HepG2 (cell line): ENCODE measurements at regions not wholly inside any gene's neighbourhood (a gene's known extent, or its start where the extent isn't known, plus 50 kb on each side); places are given as distances from the start of the nearest gene placed in this dataset.

ENCODE experiments used
- ATAC-seq: fragments of 200-7000 bp; cut with Tn5 transposase; 3 replicates; pipeline ENCODE4 v1.9.1; 2020; ENCODE audit warnings: mild to moderate bottlenecking, moderate library complexity
- BruUV-seq: library from RNA; stranded (reverse); fragments of 400-500 nt; replicated peaks from 2 replicates; lab custom pipeline; 2021; lab: Mats Ljungman, UMichigan
- CTCF ChIA-PET: fragments of 300-600 bp; formaldehyde crosslinking; extraction: SDS; loops from one replicate; lab custom pipeline; 2021; ENCODE audit warnings: low total read pairs, inconsistent platforms, low intra/inter-chr PET ratio; lab: Yijun Ruan, JAX
- POLR2A ChIA-PET: fragments of 350-600 bp; sonication (Branson Sonifier 250); formaldehyde crosslinking; loops from one replicate; lab custom pipeline; 2020; ENCODE audit warnings: antibody characterized with exemption, inconsistent platforms; lab: Yijun Ruan, JAX
- DNase-seq: peaks from one replicate; pipeline ENCODE4 v3.0.0-alpha.2; 2015; ENCODE audit warnings: low spot score
- FAIRE-seq: peaks from 3 replicates; lab custom pipeline; 2011; peaks lifted over from hg19 to GRCh38; lab: Jason Lieb, UNC
- H2AFZ ChIP-seq: one replicate; pipeline ENCODE4 v1.6.1; 2011; ENCODE audit warnings: low read length, inconsistent platforms
- H3K27ac ChIP-seq: fragments of 300-600 bp; 3 replicates; pipeline ENCODE4 v1.8.0; 2011; ENCODE audit warnings: mixed run types, mild to moderate bottlenecking, mixed read lengths, low read length, inconsistent platforms; ENCODE audit not compliant: insufficient read depth; ENCODE audit errors: extremely low read length
- H3K27me3 ChIP-seq, 2 experiments: fragments of 200-600 bp in 1 of 2; 2 replicates in 1 of 2; 3 replicates in 1 of 2; pipeline versions ENCODE4 v1.6.0 to v1.8.0; 2011; ENCODE audit warnings: low read length in 2 of 2, mild to moderate bottlenecking in 2 of 2, moderate library complexity in 2 of 2, inconsistent platforms in 1 of 2; ENCODE audit not compliant: insufficient read depth in 2 of 2, control insufficient read depth in 1 of 2
- H3K36me3 ChIP-seq, 2 experiments: fragments of 200-600 bp in 1 of 2; replicated peaks in 1 of 2; 2 replicates in 1 of 2; 3 replicates in 1 of 2; pipeline versions ENCODE4 v1.5.1 to v1.8.0; 2011; ENCODE audit warnings: low read length in 2 of 2, inconsistent platforms in 1 of 2; ENCODE audit not compliant: insufficient read depth in 2 of 2, control insufficient read depth in 1 of 2
- H3K4me1 ChIP-seq: 2 replicates; pipeline ENCODE4 v1.5.1; 2012; ENCODE audit warnings: low read length, inconsistent platforms; ENCODE audit not compliant: insufficient read depth
- H3K4me2 ChIP-seq: 2 replicates; pipeline ENCODE4 v1.6.0; 2011; ENCODE audit warnings: low read depth, low read length, inconsistent platforms
- H3K4me3 ChIP-seq, 3 experiments: fragments of 200-600 bp in 1 of 3; sonication (generic), shearing (Covaris generic) in 1 of 3; replicated peaks in 1 of 3; 2 replicates each; pipeline ENCODE4 v1.5.1; 2011 to 2016; ENCODE audit warnings: low read length in 3 of 3, inconsistent platforms in 2 of 3, low read depth in 2 of 3, mild to moderate bottlenecking in 2 of 3, control low read depth in 1 of 3, mixed read lengths in 1 of 3; ENCODE audit not compliant: insufficient read depth in 1 of 3
- H3K79me2 ChIP-seq: one replicate; pipeline ENCODE4 v1.6.1; 2011; ENCODE audit warnings: low read length, inconsistent platforms; ENCODE audit not compliant: insufficient read depth
- H3K9ac ChIP-seq: 2 replicates; pipeline ENCODE4 v1.6.0; 2011; ENCODE audit warnings: mild to moderate bottlenecking, low read depth, low read length, inconsistent platforms; ENCODE audit not compliant: insufficient read depth
- H3K9me3 ChIP-seq: 2 replicates; pipeline ENCODE4 v1.5.1; 2012; ENCODE audit warnings: mild to moderate bottlenecking, low read length
- H4K20me1 ChIP-seq: 2 replicates; pipeline ENCODE4 v1.6.0; 2011; ENCODE audit warnings: inconsistent platforms, mild to moderate bottlenecking, low read length, moderate library complexity; ENCODE audit not compliant: insufficient read depth
- AHR ChIP-seq: IDR thresholded peaks from 2 replicates; pipeline ENCODE4 v1.6.1; 2018; ENCODE audit warnings: missing genetic modification reagents, missing compliant biosample characterization
- ARNT2 ChIP-seq: sonication (generic); formaldehyde crosslinking; IDR thresholded peaks from 2 replicates; pipeline ENCODE4 v1.8.0; 2022; ENCODE audit warnings: mild to moderate bottlenecking, low read depth, missing genetic modification reagents, moderate library complexity
- KAT8 ChIP-seq: IDR thresholded peaks from 2 replicates; pipeline ENCODE4 v1.6.1; 2016; ENCODE audit warnings: missing genetic modification reagents, missing compliant biosample characterization
- MZF1 ChIP-seq: sonication (generic); formaldehyde crosslinking; IDR thresholded peaks from 2 replicates; pipeline ENCODE4 v1.8.1; 2023; ENCODE audit warnings: mild to moderate bottlenecking, missing genetic modification reagents, borderline replicate concordance
- YY1 ChIP-seq: IDR thresholded peaks from 2 replicates; pipeline ENCODE4 v1.6.1; 2011; ENCODE audit warnings: low read length, low read depth, moderate library complexity, mild to moderate bottlenecking; ENCODE audit not compliant: insufficient read depth, insufficient replicate concordance
- ZNF382 ChIP-seq: sonication (generic); formaldehyde crosslinking; IDR thresholded peaks from 2 replicates; pipeline ENCODE4 v1.5.0; 2020; ENCODE audit warnings: missing genetic modification reagents, mild to moderate bottlenecking, borderline replicate concordance
- ZNF558 ChIP-seq: sonication (generic); formaldehyde crosslinking; IDR thresholded peaks from 2 replicates; pipeline ENCODE4 v1.9.0; 2022; ENCODE audit warnings: mild to moderate bottlenecking, missing genetic modification reagents, borderline replicate concordance
- WGBS: methylation state at CpG from one replicate; pipeline ENCODE4 v1.1.6; 2017; ENCODE audit warnings: low lambda C conversion rate; 5-methylcytosine and 5-hydroxymethylcytosine counted together
- in situ Hi-C: cut with HindIII; loops from 2 replicates; pipeline ENCODE4 v1.10.0; 2017; ENCODE audit warnings: low pct_unique_long_range_greater_than_20kb; ENCODE audit not compliant: extremely low pct_ligation_motif_present
- intact Hi-C: fragments of 100-400 bp; cut with micrococcal nuclease; formaldehyde crosslinking; loops from one replicate; pipeline ENCODE4 v1.10.0; 2022; ENCODE audit not compliant: unreplicated experiment
- TF ChIP-seq, protein P1 (sequence below): sonication (generic); formaldehyde crosslinking; IDR thresholded peaks from 2 replicates; pipeline ENCODE4 v1.8.0; 2022; ENCODE audit warnings: missing genetic modification reagents, mild to moderate bottlenecking, moderate library complexity, borderline replicate concordance
- TF ChIP-seq, protein P2 (sequence below): sonication (generic); formaldehyde crosslinking; IDR thresholded peaks from 2 replicates; pipeline ENCODE4 v1.8.1; 2022; ENCODE audit warnings: low read depth, mild to moderate bottlenecking, missing genetic modification reagents

DNA sequence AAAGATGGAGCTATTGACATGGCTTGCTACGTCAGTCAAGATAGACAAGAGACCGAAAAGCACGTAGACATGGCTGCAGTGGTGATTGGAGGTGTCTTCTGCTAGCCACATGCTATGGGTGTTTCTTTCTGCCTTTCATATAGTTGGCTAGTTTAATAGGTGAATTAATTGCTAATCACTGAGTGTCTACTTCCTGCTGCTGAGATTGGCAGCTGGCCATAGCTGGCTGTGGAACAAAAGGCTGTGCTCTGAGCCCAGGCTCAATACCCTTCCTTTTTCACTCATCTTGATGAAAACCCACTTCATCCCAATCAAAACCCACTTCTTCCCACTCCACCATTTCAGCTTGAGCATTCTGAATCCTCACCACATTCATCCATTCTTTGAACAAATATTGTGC, 221.4 kb upstream of the MAF start:
- DNase-seq, result no peak
- no peak for ATAC-seq
- H4K20me1 ChIP-seq, result no peaks in the 10 kb centered on the region
- TF ChIP-seq ARNT2 (CRISPR knock-in tag) (no peak), AHR (CRISPR knock-in tag) (no peak), KAT8 (no peak), MZF1 (CRISPR knock-in tag) (no peak), ZNF558 (CRISPR knock-in tag) (no peak), ZNF382 (CRISPR knock-in tag) (no peak), YY1 (no peak)
- TF ChIP-seq, protein P1, sequence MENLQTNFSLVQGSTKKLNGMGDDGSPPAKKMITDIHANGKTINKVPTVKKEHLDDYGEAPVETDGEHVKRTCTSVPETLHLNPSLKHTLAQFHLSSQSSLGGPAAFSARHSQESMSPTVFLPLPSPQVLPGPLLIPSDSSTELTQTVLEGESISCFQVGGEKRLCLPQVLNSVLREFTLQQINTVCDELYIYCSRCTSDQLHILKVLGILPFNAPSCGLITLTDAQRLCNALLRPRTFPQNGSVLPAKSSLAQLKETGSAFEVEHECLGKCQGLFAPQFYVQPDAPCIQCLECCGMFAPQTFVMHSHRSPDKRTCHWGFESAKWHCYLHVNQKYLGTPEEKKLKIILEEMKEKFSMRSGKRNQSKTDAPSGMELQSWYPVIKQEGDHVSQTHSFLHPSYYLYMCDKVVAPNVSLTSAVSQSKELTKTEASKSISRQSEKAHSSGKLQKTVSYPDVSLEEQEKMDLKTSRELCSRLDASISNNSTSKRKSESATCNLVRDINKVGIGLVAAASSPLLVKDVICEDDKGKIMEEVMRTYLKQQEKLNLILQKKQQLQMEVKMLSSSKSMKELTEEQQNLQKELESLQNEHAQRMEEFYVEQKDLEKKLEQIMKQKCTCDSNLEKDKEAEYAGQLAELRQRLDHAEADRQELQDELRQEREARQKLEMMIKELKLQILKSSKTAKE (CRISPR knock-in tag), result no peak
- TF ChIP-seq, protein P2, sequence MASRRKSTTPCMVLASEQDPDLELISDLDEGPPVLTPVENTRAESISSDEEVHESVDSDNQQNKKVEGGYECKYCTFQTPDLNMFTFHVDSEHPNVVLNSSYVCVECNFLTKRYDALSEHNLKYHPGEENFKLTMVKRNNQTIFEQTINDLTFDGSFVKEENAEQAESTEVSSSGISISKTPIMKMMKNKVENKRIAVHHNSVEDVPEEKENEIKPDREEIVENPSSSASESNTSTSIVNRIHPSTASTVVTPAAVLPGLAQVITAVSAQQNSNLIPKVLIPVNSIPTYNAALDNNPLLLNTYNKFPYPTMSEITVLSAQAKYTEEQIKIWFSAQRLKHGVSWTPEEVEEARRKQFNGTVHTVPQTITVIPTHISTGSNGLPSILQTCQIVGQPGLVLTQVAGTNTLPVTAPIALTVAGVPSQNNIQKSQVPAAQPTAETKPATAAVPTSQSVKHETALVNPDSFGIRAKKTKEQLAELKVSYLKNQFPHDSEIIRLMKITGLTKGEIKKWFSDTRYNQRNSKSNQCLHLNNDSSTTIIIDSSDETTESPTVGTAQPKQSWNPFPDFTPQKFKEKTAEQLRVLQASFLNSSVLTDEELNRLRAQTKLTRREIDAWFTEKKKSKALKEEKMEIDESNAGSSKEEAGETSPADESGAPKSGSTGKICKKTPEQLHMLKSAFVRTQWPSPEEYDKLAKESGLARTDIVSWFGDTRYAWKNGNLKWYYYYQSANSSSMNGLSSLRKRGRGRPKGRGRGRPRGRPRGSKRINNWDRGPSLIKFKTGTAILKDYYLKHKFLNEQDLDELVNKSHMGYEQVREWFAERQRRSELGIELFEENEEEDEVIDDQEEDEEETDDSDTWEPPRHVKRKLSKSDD, result no peak
- TF ChIP-seq, all 625 proteins: peak for 0
- peaks cover 33% of the 10 kb centered on the region for H3K9me3 ChIP-seq
- H3K4me2 ChIP-seq, result no peak overlapping the region
- 22% methylated on average over 3 of the region's 3 CpGs for WGBS
- no TSS peak for BruUV-seq
- no peaks in the 10 kb centered on the region for H3K79me2 ChIP-seq
- no peak overlapping the region for H3K9ac ChIP-seq
- H2AFZ ChIP-seq, result no peak overlapping the region
- intact Hi-C loops (no loop called here), in situ Hi-C loops (no loop called here)
- POLR2A ChIA-PET, result no interaction called here
- no peaks in the 10 kb centered on the region for H3K36me3 ChIP-seq
- no peaks in the 10 kb centered on the region for H3K4me1 ChIP-seq
- no peak overlapping the region for H3K27ac ChIP-seq
- CTCF ChIA-PET, result no interaction called here
- no peaks in the 10 kb centered on the region for H3K27me3 ChIP-seq
- H3K4me3 ChIP-seq, result no peak overlapping the region
- no peak for FAIRE-seq
